ENCODE measurements at regions not wholly inside any gene's neighbourhood (a gene's known extent, or its start where the extent isn't known, plus 50 kb on each side); places are given as distances from the start of the nearest gene placed in this dataset.
"Not testable (repeated sequence)": the region's sequence is repeated elsewhere in the genome, so short reads cannot be mapped to it uniquely, and the experiment has no call there.

- H3K4me3 Mint-ChIP-seq (ENCODE audit: unreplicated experiment); H3K27me3 Mint-ChIP-seq (ENCODE audit: unreplicated experiment); H3K4me1 Mint-ChIP-seq (ENCODE audit: unreplicated experiment); H3K9me3 Mint-ChIP-seq (ENCODE audit: unreplicated experiment); H3K36me3 Mint-ChIP-seq (ENCODE audit: low read depth, unreplicated experiment); DNase-seq (ENCODE audit: low spot score); H3K27ac Mint-ChIP-seq (ENCODE audit: unreplicated experiment): not testable (repeated sequence)
These were observed 118.8 kb upstream of the IKBKE start for GRCh38 chr1:206351276-206352052.

GRCh38 chr1:206356310-206356709 lies 114.0 kb upstream of the IKBKE start:
- not testable (repeated sequence) for H3K36me3 Mint-ChIP-seq (ENCODE audit: low read depth, unreplicated experiment); H3K4me3 Mint-ChIP-seq (ENCODE audit: unreplicated experiment); H3K27ac Mint-ChIP-seq (ENCODE audit: unreplicated experiment); H3K27me3 Mint-ChIP-seq (ENCODE audit: unreplicated experiment); H3K9me3 Mint-ChIP-seq (ENCODE audit: unreplicated experiment); DNase-seq (ENCODE audit: low spot score); H3K4me1 Mint-ChIP-seq (ENCODE audit: unreplicated experiment)

GRCh38 chr1:206357962-206358361 lies 112.3 kb upstream of the IKBKE start:
- H3K4me3 Mint-ChIP-seq (ENCODE audit: unreplicated experiment): not testable (repeated sequence)

GRCh38 chr1:206358771-206359170 lies 111.5 kb upstream of the IKBKE start:
- H3K27ac Mint-ChIP-seq (ENCODE audit: unreplicated experiment); H3K4me3 Mint-ChIP-seq (ENCODE audit: unreplicated experiment); DNase-seq (ENCODE audit: low spot score); H3K4me1 Mint-ChIP-seq (ENCODE audit: unreplicated experiment); H3K27me3 Mint-ChIP-seq (ENCODE audit: unreplicated experiment); H3K9me3 Mint-ChIP-seq (ENCODE audit: unreplicated experiment); H3K36me3 Mint-ChIP-seq (ENCODE audit: low read depth, unreplicated experiment): not testable (repeated sequence)

More at GRCh38 chr1:206357962-206358361, 112.3 kb upstream of the IKBKE start:
- not testable (repeated sequence) for H3K27ac Mint-ChIP-seq (ENCODE audit: unreplicated experiment); H3K36me3 Mint-ChIP-seq (ENCODE audit: low read depth, unreplicated experiment); H3K9me3 Mint-ChIP-seq (ENCODE audit: unreplicated experiment); DNase-seq (ENCODE audit: low spot score); H3K4me1 Mint-ChIP-seq (ENCODE audit: unreplicated experiment); H3K27me3 Mint-ChIP-seq (ENCODE audit: unreplicated experiment)

GRCh38 chr1:206359377-206359776 lies 110.9 kb upstream of the IKBKE start:
- not testable (repeated sequence) for H3K4me3 Mint-ChIP-seq (ENCODE audit: unreplicated experiment); H3K4me1 Mint-ChIP-seq (ENCODE audit: unreplicated experiment); H3K27ac Mint-ChIP-seq (ENCODE audit: unreplicated experiment); DNase-seq (ENCODE audit: low spot score); H3K9me3 Mint-ChIP-seq (ENCODE audit: unreplicated experiment); H3K27me3 Mint-ChIP-seq (ENCODE audit: unreplicated experiment); H3K36me3 Mint-ChIP-seq (ENCODE audit: low read depth, unreplicated experiment)

GRCh38 chr1:206361978-206362543 lies 108.2 kb upstream of the IKBKE start:
- DNase-seq (ENCODE audit: low spot score); H3K9me3 Mint-ChIP-seq (ENCODE audit: unreplicated experiment); H3K4me1 Mint-ChIP-seq (ENCODE audit: unreplicated experiment); H3K4me3 Mint-ChIP-seq (ENCODE audit: unreplicated experiment); H3K27ac Mint-ChIP-seq (ENCODE audit: unreplicated experiment); H3K36me3 Mint-ChIP-seq (ENCODE audit: low read depth, unreplicated experiment); H3K27me3 Mint-ChIP-seq (ENCODE audit: unreplicated experiment): not testable (repeated sequence)

- not testable (repeated sequence) for H3K4me3 Mint-ChIP-seq (ENCODE audit: unreplicated experiment); H3K9me3 Mint-ChIP-seq (ENCODE audit: unreplicated experiment); H3K4me1 Mint-ChIP-seq (ENCODE audit: unreplicated experiment); H3K36me3 Mint-ChIP-seq (ENCODE audit: low read depth, unreplicated experiment); DNase-seq (ENCODE audit: low spot score); H3K27me3 Mint-ChIP-seq (ENCODE audit: unreplicated experiment); H3K27ac Mint-ChIP-seq (ENCODE audit: unreplicated experiment)
These were observed 107.3 kb upstream of the IKBKE start for GRCh38 chr1:206362994-206363393.

GRCh38 chr1:206365271-206365670 lies 105.0 kb upstream of the IKBKE start:
- not testable (repeated sequence) for H3K36me3 Mint-ChIP-seq (ENCODE audit: low read depth, unreplicated experiment); H3K4me3 Mint-ChIP-seq (ENCODE audit: unreplicated experiment); H3K4me1 Mint-ChIP-seq (ENCODE audit: unreplicated experiment); H3K27ac Mint-ChIP-seq (ENCODE audit: unreplicated experiment); H3K9me3 Mint-ChIP-seq (ENCODE audit: unreplicated experiment); DNase-seq (ENCODE audit: low spot score); H3K27me3 Mint-ChIP-seq (ENCODE audit: unreplicated experiment)

- not testable (repeated sequence) for H3K4me1 Mint-ChIP-seq (ENCODE audit: unreplicated experiment); DNase-seq (ENCODE audit: low spot score); H3K36me3 Mint-ChIP-seq (ENCODE audit: low read depth, unreplicated experiment); H3K9me3 Mint-ChIP-seq (ENCODE audit: unreplicated experiment); H3K4me3 Mint-ChIP-seq (ENCODE audit: unreplicated experiment); H3K27me3 Mint-ChIP-seq (ENCODE audit: unreplicated experiment); H3K27ac Mint-ChIP-seq (ENCODE audit: unreplicated experiment)
These were observed 104.1 kb upstream of the IKBKE start for GRCh38 chr1:206366131-206366530.

- not testable (repeated sequence) for H3K36me3 Mint-ChIP-seq (ENCODE audit: low read depth, unreplicated experiment); H3K4me1 Mint-ChIP-seq (ENCODE audit: unreplicated experiment); H3K4me3 Mint-ChIP-seq (ENCODE audit: unreplicated experiment); H3K9me3 Mint-ChIP-seq (ENCODE audit: unreplicated experiment); H3K27me3 Mint-ChIP-seq (ENCODE audit: unreplicated experiment); H3K27ac Mint-ChIP-seq (ENCODE audit: unreplicated experiment); DNase-seq (ENCODE audit: low spot score)
These were observed 103.5 kb upstream of the IKBKE start for GRCh38 chr1:206366772-206367171.

GRCh38 chr1:206367955-206368622 lies 102.2 kb upstream of the IKBKE start:
- not testable (repeated sequence) for H3K9me3 Mint-ChIP-seq (ENCODE audit: unreplicated experiment); H3K36me3 Mint-ChIP-seq (ENCODE audit: low read depth, unreplicated experiment); DNase-seq (ENCODE audit: low spot score); H3K27ac Mint-ChIP-seq (ENCODE audit: unreplicated experiment); H3K4me3 Mint-ChIP-seq (ENCODE audit: unreplicated experiment); H3K4me1 Mint-ChIP-seq (ENCODE audit: unreplicated experiment); H3K27me3 Mint-ChIP-seq (ENCODE audit: unreplicated experiment)

- DNase-seq (ENCODE audit: low spot score); H3K9me3 Mint-ChIP-seq (ENCODE audit: unreplicated experiment); H3K4me3 Mint-ChIP-seq (ENCODE audit: unreplicated experiment); H3K27me3 Mint-ChIP-seq (ENCODE audit: unreplicated experiment); H3K36me3 Mint-ChIP-seq (ENCODE audit: low read depth, unreplicated experiment); H3K27ac Mint-ChIP-seq (ENCODE audit: unreplicated experiment); H3K4me1 Mint-ChIP-seq (ENCODE audit: unreplicated experiment): not testable (repeated sequence)
These were observed 95.6 kb upstream of the IKBKE start for GRCh38 chr1:206374725-206375124.

All from endothelial cell (in vitro differentiated cells).